ENCODE measurements at regions not wholly inside any gene's neighbourhood (a gene's known extent, or its start where the extent isn't known, plus 50 kb on each side); places are given as distances from the start of the nearest gene placed in this dataset.
A peak's percentile ranks its signal among the peaks of the same experiment; 100 is the strongest.

DNA sequence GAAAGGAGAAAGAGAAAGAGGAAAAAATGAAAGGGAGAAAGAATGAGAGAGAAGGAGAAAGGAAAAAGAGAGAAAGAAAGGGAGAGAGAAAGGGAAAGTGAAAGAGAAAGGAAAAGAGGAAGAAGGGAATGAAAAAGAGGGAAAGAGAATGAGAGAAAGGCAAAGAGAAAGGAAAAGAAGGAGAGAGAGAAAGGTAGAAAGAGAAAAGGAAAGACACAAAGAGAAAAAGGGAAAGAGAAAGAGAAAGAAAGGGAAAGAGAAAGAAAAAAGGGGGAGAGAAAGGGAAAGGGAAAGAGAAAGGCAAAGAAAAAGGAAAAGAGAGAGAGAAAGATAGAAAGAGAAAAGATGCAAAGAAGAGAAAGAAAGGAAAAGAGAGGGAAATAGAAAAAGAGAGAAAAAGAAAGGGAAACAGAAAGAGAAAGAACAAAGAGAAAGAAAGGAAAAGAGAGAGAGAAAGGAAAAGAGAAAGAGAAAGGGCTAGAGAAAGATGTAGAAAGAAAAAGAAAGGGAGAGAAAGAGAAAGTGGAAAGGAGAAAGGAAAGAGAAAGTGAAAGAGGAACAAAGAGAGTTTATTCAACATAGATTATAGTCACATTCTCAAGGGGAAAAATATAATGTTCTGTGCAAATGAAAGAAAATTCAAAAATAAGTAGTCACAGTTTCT, 165.2 kb downstream of the TMEM38B start:
- Histone ChIP-seq H3K27me3 (ENCODE audit: control insufficient read depth, insufficient read depth, low read length) (no peaks in the 10 kb centered on the region), H3K4me1 (ENCODE audit: control insufficient read depth, insufficient read depth, low read length) (no peaks in the 10 kb centered on the region), H3K4me3 (ENCODE audit: low read depth, low read length) (no peak overlapping the region), H3K36me3 (ENCODE audit: control insufficient read depth, insufficient read depth, low read length) (no peaks in the 10 kb centered on the region), H3K9me3 (ENCODE audit: control insufficient read depth, insufficient read depth, low read length) (no peaks in the 10 kb centered on the region), H3K27ac (ENCODE audit: low read depth, low read length) (no peak overlapping the region)
- DNase-seq (ENCODE audit: low read depth in 4 of 6, low spot score in 6 of 6) = no peak

GRCh38 chr9:105860516-105860915, 166.2 kb downstream of the TMEM38B start:
- no peak for DNase-seq (ENCODE audit: low read depth in 4 of 6, low spot score in 6 of 6)
- Histone ChIP-seq H3K36me3 (ENCODE audit: control insufficient read depth, insufficient read depth, low read length) (no peaks in the 10 kb centered on the region), H3K4me1 (ENCODE audit: control insufficient read depth, insufficient read depth, low read length) (no peaks in the 10 kb centered on the region), H3K9me3 (ENCODE audit: control insufficient read depth, insufficient read depth, low read length) (no peaks in the 10 kb centered on the region), H3K4me3 (ENCODE audit: low read depth, low read length) (no peak overlapping the region), H3K27me3 (ENCODE audit: control insufficient read depth, insufficient read depth, low read length) (no peaks in the 10 kb centered on the region), H3K27ac (ENCODE audit: low read depth, low read length) (no peak overlapping the region)
- no CpG with 5 or more reads among the region's 2 CpGs for WGBS (ENCODE audit: insufficient coverage)

GRCh38 chr9:105861972-105862371, 167.6 kb downstream of the TMEM38B start:
- no peak for DNase-seq (ENCODE audit: low read depth in 4 of 6, low spot score in 6 of 6)
- H3K27ac ChIP-seq (ENCODE audit: low read depth, low read length) = no peak overlapping the region
- H3K4me3 ChIP-seq (ENCODE audit: low read depth, low read length) = no peak overlapping the region
- no peaks in the 10 kb centered on the region for H3K27me3 ChIP-seq (ENCODE audit: control insufficient read depth, insufficient read depth, low read length)
- H3K36me3 ChIP-seq (ENCODE audit: control insufficient read depth, insufficient read depth, low read length) = no peaks in the 10 kb centered on the region
- H3K4me1 ChIP-seq (ENCODE audit: control insufficient read depth, insufficient read depth, low read length) = no peaks in the 10 kb centered on the region
- H3K9me3 ChIP-seq (ENCODE audit: control insufficient read depth, insufficient read depth, low read length) = no peaks in the 10 kb centered on the region
- no CpG with 5 or more reads among the region's 2 CpGs for WGBS (ENCODE audit: insufficient coverage)

GRCh38 chr9:105864248-105864898, 170.0 kb downstream of the TMEM38B start:
- 84% methylated on average over 5 of the region's 6 CpGs for WGBS (ENCODE audit: insufficient coverage)
- Histone ChIP-seq H3K4me1 (ENCODE audit: control insufficient read depth, insufficient read depth, low read length) (no peaks in the 10 kb centered on the region), H3K27ac (ENCODE audit: low read depth, low read length) (no peak overlapping the region)

GRCh38 chr9:105865285-105865684, 170.9 kb downstream of the TMEM38B start:
- 88% methylated on average over 3 of the region's 4 CpGs for WGBS (ENCODE audit: insufficient coverage)
- H3K27me3 ChIP-seq (ENCODE audit: control insufficient read depth, insufficient read depth, low read length) = no peaks in the 10 kb centered on the region
- no peak overlapping the region for H3K4me3 ChIP-seq (ENCODE audit: low read depth, low read length)

More at GRCh38 chr9:105864248-105864898, 170.0 kb downstream of the TMEM38B start:
- Histone ChIP-seq H3K27me3 (ENCODE audit: control insufficient read depth, insufficient read depth, low read length) (no peaks in the 10 kb centered on the region), H3K4me3 (ENCODE audit: low read depth, low read length) (no peak overlapping the region), H3K36me3 (ENCODE audit: control insufficient read depth, insufficient read depth, low read length) (no peaks in the 10 kb centered on the region), H3K9me3 (ENCODE audit: control insufficient read depth, insufficient read depth, low read length) (no peaks in the 10 kb centered on the region)
- no peak for DNase-seq (ENCODE audit: low read depth in 4 of 6, low spot score in 6 of 6)

DNA sequence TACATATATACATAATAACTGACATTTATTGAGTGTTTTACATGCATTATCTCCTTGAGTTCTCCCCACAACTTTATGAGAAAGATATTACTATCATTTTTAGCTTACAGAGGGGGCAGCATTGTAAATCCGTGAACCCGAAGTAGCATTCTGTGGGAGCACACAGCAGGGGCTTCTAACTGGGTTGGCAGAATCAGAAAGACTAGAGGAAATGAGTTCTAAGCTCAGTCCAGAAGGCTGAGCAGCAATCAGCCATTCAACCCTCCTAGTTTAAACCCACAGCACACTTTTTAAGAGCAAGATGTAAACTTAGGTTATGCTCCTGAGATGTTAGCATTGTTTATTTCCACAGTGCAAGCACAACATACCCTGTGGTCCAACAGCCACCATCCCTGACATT, 177.2 kb downstream of the TMEM38B start:
- no peaks in the 10 kb centered on the region for H3K27me3 ChIP-seq (ENCODE audit: control insufficient read depth, insufficient read depth, low read length)
- no peak overlapping the region for H3K4me3 ChIP-seq (ENCODE audit: low read depth, low read length)
- H3K36me3 ChIP-seq (ENCODE audit: control insufficient read depth, insufficient read depth, low read length) = no peaks in the 10 kb centered on the region
- no peak overlapping the region for H3K27ac ChIP-seq (ENCODE audit: low read depth, low read length)
- no peak for DNase-seq (ENCODE audit: low read depth in 4 of 6, low spot score in 6 of 6)
- no peaks in the 10 kb centered on the region for H3K9me3 ChIP-seq (ENCODE audit: control insufficient read depth, insufficient read depth, low read length)
- H3K4me1 ChIP-seq (ENCODE audit: control insufficient read depth, insufficient read depth, low read length) = no peaks in the 10 kb centered on the region
- no CpG with 5 or more reads among the region's 2 CpGs for WGBS (ENCODE audit: insufficient coverage)

More at GRCh38 chr9:105865285-105865684, 170.9 kb downstream of the TMEM38B start:
- H3K4me1 ChIP-seq (ENCODE audit: control insufficient read depth, insufficient read depth, low read length) = no peaks in the 10 kb centered on the region
- H3K36me3 ChIP-seq (ENCODE audit: control insufficient read depth, insufficient read depth, low read length) = no peaks in the 10 kb centered on the region
- DNase-seq (ENCODE audit: low read depth in 4 of 6, low spot score in 6 of 6) = no peak
- H3K27ac ChIP-seq (ENCODE audit: low read depth, low read length) = no peak overlapping the region
- no peaks in the 10 kb centered on the region for H3K9me3 ChIP-seq (ENCODE audit: control insufficient read depth, insufficient read depth, low read length)

- H3K36me3 ChIP-seq (ENCODE audit: control insufficient read depth, insufficient read depth, low read length) = no peaks in the 10 kb centered on the region
- peak in 1 of 6 donors; percentile 24 for DNase-seq (ENCODE audit: low read depth in 4 of 6, low spot score in 6 of 6)
- no peaks in the 10 kb centered on the region for H3K9me3 ChIP-seq (ENCODE audit: control insufficient read depth, insufficient read depth, low read length)
- H3K27ac ChIP-seq (ENCODE audit: low read depth, low read length) = no peak overlapping the region
- no peaks in the 10 kb centered on the region for H3K27me3 ChIP-seq (ENCODE audit: control insufficient read depth, insufficient read depth, low read length)
- no peak overlapping the region for H3K4me3 ChIP-seq (ENCODE audit: low read depth, low read length)
- H3K4me1 ChIP-seq (ENCODE audit: control insufficient read depth, insufficient read depth, low read length) = peaks cover 4% of the 10 kb centered on the region
- WGBS (ENCODE audit: insufficient coverage) = 76% methylated on average over 2 of the region's 3 CpGs
Observed at GRCh38 chr9:105873801-105874200, 179.5 kb downstream of the TMEM38B start.

GRCh38 chr9:105877721-105878120, 183.4 kb downstream of the TMEM38B start:
- Histone ChIP-seq H3K27ac (ENCODE audit: low read depth, low read length) (no peak overlapping the region), H3K4me3 (ENCODE audit: low read depth, low read length) (no peak overlapping the region), H3K4me1 (ENCODE audit: control insufficient read depth, insufficient read depth, low read length) (peaks cover 4% of the 10 kb centered on the region), H3K9me3 (ENCODE audit: control insufficient read depth, insufficient read depth, low read length) (no peaks in the 10 kb centered on the region), H3K36me3 (ENCODE audit: control insufficient read depth, insufficient read depth, low read length) (no peaks in the 10 kb centered on the region), H3K27me3 (ENCODE audit: control insufficient read depth, insufficient read depth, low read length) (no peaks in the 10 kb centered on the region)
- DNase-seq (ENCODE audit: low read depth in 4 of 6, low spot score in 6 of 6) = peak in 5 of 6 donors; percentile 30 to 80 (median 52)
- 67% methylated on average over 1 of the region's 1 CpG for WGBS (ENCODE audit: insufficient coverage)

- Histone ChIP-seq H3K4me1 (ENCODE audit: control insufficient read depth, insufficient read depth, low read length) (peaks cover 4% of the 10 kb centered on the region), H3K9me3 (ENCODE audit: control insufficient read depth, insufficient read depth, low read length) (no peaks in the 10 kb centered on the region), H3K27me3 (ENCODE audit: control insufficient read depth, insufficient read depth, low read length) (no peaks in the 10 kb centered on the region), H3K4me3 (ENCODE audit: low read depth, low read length) (no peak overlapping the region), H3K27ac (ENCODE audit: low read depth, low read length) (no peak overlapping the region), H3K36me3 (ENCODE audit: control insufficient read depth, insufficient read depth, low read length) (no peaks in the 10 kb centered on the region)
- no peak for DNase-seq (ENCODE audit: low read depth in 4 of 6, low spot score in 6 of 6)
Observed at GRCh38 chr9:105879181-105879580, 184.8 kb downstream of the TMEM38B start.

DNA sequence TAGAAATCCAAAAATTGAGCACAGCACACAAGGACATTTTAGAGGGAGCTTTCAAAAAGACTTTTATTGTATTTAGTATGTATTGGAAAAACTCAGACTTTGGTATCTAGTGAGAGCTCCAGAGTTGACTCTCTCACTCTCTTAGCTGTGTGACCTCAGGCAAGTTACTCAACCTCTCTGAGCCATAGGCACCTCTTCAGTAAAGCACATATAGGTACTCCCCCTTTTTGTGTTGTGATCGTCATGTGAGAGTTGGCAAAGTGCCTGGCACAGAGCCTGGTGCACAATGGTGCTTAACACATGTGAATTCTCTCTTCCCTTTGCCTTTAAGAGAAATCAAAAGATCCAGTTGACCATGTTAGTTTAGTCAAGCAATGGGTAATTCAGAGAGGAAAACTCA, 186.2 kb downstream of the TMEM38B start:
- no peaks in the 10 kb centered on the region for H3K27me3 ChIP-seq (ENCODE audit: control insufficient read depth, insufficient read depth, low read length)
- no peak for DNase-seq (ENCODE audit: low read depth in 4 of 6, low spot score in 6 of 6)
- H3K9me3 ChIP-seq (ENCODE audit: control insufficient read depth, insufficient read depth, low read length) = no peaks in the 10 kb centered on the region
- no peak overlapping the region for H3K4me3 ChIP-seq (ENCODE audit: low read depth, low read length)
- no peaks in the 10 kb centered on the region for H3K36me3 ChIP-seq (ENCODE audit: control insufficient read depth, insufficient read depth, low read length)
- peaks cover 4% of the 10 kb centered on the region for H3K4me1 ChIP-seq (ENCODE audit: control insufficient read depth, insufficient read depth, low read length)
- H3K27ac ChIP-seq (ENCODE audit: low read depth, low read length) = no peak overlapping the region
- WGBS (ENCODE audit: insufficient coverage) = no CpG with 5 or more reads among the region's 1 CpG

Measured in spinal cord (tissue), 9 donors.